Transverse colon (tissue), 4 donors: ENCODE measurements at regions not wholly inside any gene's neighbourhood (a gene's known extent, or its start where the extent isn't known, plus 50 kb on each side); places are given as distances from the start of the nearest gene placed in this dataset.

Experiments used
- CTCF ChIP-seq, 5 experiments: fragments of 200-600 bp in 3 of 5; fragments of 450-650 bp in 2 of 5; sonication (generic) in 3 of 5; IDR thresholded peaks; 1 replicate in 2 of 5; 2 replicates in 3 of 5; pipeline ENCODE4 v1.5.1; 2016 to 2017; ENCODE audit warnings: antibody characterized with exemption in 5 of 5, inconsistent platforms in 3 of 5, mild to moderate bottlenecking in 2 of 5, moderate library complexity in 1 of 5
- EP300 ChIP-seq: sonication (generic); formaldehyde crosslinking; IDR thresholded peaks from one replicate; pipeline ENCODE4 v1.6.1; 2017; ENCODE audit warnings: antibody characterized with exemption, low read depth
- POLR2A ChIP-seq: fragments of 450-650 bp; IDR thresholded peaks from one replicate; pipeline ENCODE4 v1.6.1; 2016; ENCODE audit warnings: antibody characterized with exemption, mild to moderate bottlenecking, moderate library complexity
- POLR2AphosphoS5 ChIP-seq, 3 donors: sonication (generic); formaldehyde crosslinking; IDR thresholded peaks; one replicate each; pipeline ENCODE4 v1.6.1; 2016; ENCODE audit warnings: antibody characterized with exemption in 3 of 3

DNA sequence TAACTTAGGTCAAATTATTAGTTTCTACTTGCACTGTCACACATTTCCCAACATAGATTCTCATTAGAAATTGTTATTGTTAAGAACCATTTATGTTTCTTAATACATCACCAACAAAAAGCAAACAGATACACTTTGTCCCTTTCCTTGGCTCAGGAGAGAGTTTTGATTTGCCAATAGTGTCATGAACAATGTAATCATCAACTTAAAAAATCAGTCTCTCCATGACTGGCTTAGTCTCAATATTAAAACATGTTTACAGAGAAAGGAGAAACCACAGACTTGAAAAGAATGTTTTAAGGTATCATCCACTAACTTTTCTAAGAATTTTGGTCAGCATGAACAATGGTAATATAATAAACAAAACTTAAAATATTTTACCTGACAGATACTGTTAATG, 416.5 kb upstream of the KCNH7 start:
- TF ChIP-seq CTCF (IDR thresholded peaks at IDR 0.05) (no peak), POLR2A (no peak), POLR2AphosphoS5 (IDR thresholded peaks at IDR 0.05) (no peak), EP300 (no peak)
